ENCODE measurements at regions not wholly inside any gene's neighbourhood (a gene's known extent, or its start where the extent isn't known, plus 50 kb on each side); places are given as distances from the start of the nearest gene placed in this dataset.

DNA sequence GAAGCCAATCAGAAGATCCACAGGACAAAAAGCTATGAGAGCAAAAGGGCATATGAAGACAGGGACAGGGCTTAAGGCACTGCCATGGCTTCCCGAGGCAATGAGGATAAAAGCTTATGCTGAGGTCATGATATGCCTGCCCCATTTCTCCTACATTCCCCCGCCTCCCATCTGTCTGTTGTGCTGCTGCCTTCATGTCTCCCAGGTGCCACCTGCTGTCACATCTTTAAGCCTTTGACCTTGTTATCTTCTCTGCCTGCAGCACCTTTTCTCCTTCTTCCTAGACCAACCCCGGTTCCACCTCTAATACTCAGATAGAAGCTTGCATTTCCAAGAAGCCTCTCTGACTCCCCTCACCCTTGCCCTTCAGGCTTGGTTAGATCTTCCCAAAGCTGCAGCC, 213.8 kb downstream of the ARRDC4 start:
- Histone ChIP-seq H3K4me2 (peak overlapping the region; percentile 38), H3K9me3 (no peaks in the 10 kb centered on the region), H3K9ac (no peak overlapping the region), H3K4me1 (peaks cover 50% of the 10 kb centered on the region), H3K4me3 (no peak overlapping the region), H4K20me1 (no peaks in the 10 kb centered on the region), H3K27me3 (no peaks in the 10 kb centered on the region), H3K27ac (no peak overlapping the region), H3K36me3 (no peaks in the 10 kb centered on the region)
- no peak for TF ChIP-seq Cebpa-rat (IDR thresholded peaks at IDR 0.05)

DNA sequence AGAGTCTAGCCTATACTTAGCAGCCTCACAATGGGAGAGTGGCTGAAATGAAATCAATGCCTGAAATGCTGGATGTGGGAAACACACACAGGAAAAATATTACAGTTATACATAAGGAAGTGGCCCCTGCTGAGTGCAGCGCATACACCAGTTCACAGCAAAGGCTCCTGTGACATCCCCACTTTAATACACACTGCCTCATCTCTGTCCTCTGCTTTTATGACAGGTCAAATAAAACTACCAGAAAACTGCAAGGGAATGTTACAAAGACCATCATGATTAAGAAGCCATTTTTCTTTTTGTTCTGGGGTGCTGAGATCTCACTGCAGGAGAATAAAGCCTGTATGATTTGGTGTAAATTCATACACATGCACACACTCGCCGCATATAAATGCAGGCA, 214.3 kb downstream of the ARRDC4 start:
- H3K4me1 ChIP-seq = peaks cover 50% of the 10 kb centered on the region
- no peaks in the 10 kb centered on the region for H3K36me3 ChIP-seq
- peak overlapping the region; percentile 38 for H3K4me2 ChIP-seq
- no peak overlapping the region for H3K9ac ChIP-seq
- no peaks in the 10 kb centered on the region for H3K27me3 ChIP-seq
- H4K20me1 ChIP-seq = no peaks in the 10 kb centered on the region
- H3K9me3 ChIP-seq = no peaks in the 10 kb centered on the region
- H3K27ac ChIP-seq = no peak overlapping the region
- H3K4me3 ChIP-seq = no peak overlapping the region
- no peak for TF ChIP-seq Cebpa-rat (IDR thresholded peaks at IDR 0.05)

GRCh38 chr15:98177966-98178592, 217.6 kb downstream of the ARRDC4 start:
- H3K4me2 ChIP-seq = peak overlapping the region; percentile 23; the same call in 1 of the 2 replicates
- peaks cover 59% of the 10 kb centered on the region for H3K4me1 ChIP-seq
- no peak overlapping the region for H3K27ac ChIP-seq
- H3K4me3 ChIP-seq = no peak overlapping the region
- no peaks in the 10 kb centered on the region for H4K20me1 ChIP-seq
- no peak overlapping the region for H3K9ac ChIP-seq
- H3K27me3 ChIP-seq = no peaks in the 10 kb centered on the region
- H3K9me3 ChIP-seq = no peaks in the 10 kb centered on the region
- no peaks in the 10 kb centered on the region for H3K36me3 ChIP-seq
- TF ChIP-seq Cebpa-rat (IDR thresholded peaks at IDR 0.05) = no peak

GRCh38 chr15:98178861-98179260, 218.4 kb downstream of the ARRDC4 start:
- H3K36me3 ChIP-seq = no peaks in the 10 kb centered on the region
- peaks cover 51% of the 10 kb centered on the region for H3K4me1 ChIP-seq
- H3K27ac ChIP-seq = no peak overlapping the region
- no peak for TF ChIP-seq Cebpa-rat (IDR thresholded peaks at IDR 0.05)
- no peaks in the 10 kb centered on the region for H3K9me3 ChIP-seq
- H3K27me3 ChIP-seq = no peaks in the 10 kb centered on the region
- H3K9ac ChIP-seq = no peak overlapping the region
- H3K4me2 ChIP-seq = peak overlapping the region; percentile 31; the same call in 1 of the 2 replicates
- no peaks in the 10 kb centered on the region for H4K20me1 ChIP-seq
- no peak overlapping the region for H3K4me3 ChIP-seq

DNA sequence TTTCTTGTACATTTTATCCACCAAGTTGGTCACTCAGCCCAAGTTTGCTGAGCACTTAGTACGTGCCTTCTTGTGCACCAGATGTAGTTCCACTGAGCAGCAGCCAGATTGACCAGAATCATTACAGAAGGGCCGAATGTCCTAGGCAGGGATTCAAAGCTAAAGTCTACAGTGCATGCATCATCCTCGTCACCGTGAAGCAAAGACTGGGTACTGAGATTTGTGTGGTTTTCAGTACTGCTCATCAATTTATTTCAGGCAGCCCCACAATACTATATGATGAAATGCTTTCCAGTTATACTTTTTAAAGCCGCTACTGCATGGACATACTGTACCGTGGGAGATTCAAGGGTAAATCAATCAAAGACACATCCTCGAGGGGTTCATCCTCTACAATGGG, 227.0 kb downstream of the ARRDC4 start:
- Histone ChIP-seq H3K9ac (no peak overlapping the region), H3K4me1 (peaks cover 3% of the 10 kb centered on the region), H3K27me3 (no peaks in the 10 kb centered on the region), H4K20me1 (no peaks in the 10 kb centered on the region), H3K36me3 (no peaks in the 10 kb centered on the region), H3K27ac (no peak overlapping the region), H3K4me2 (no peak overlapping the region), H3K4me3 (no peak overlapping the region), H3K9me3 (no peaks in the 10 kb centered on the region)
- no peak for TF ChIP-seq Cebpa-rat (IDR thresholded peaks at IDR 0.05)

GRCh38 chr15:98190914-98191313, 230.4 kb downstream of the ARRDC4 start:
- H3K4me3 ChIP-seq = no peak overlapping the region

DNA sequence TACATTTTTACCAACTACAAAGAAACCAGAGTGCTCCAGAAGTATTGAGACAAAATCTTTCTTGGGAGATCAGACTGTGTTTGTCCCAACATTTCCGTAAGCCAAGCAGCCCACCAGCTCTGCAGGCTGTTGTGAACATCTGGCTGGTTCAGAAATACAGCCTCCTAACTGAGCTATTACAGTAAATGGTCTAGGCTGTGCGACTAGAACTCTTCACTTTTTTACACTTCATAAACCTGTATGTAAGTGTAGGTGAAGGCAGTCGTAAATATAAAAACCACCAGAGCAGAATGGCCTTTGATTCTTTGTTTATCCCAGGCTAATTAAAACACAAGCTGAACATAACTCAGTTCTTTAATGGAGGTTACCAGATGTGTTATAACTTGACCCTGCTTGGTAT, 235.3 kb downstream of the ARRDC4 start:
- H3K36me3 ChIP-seq = no peaks in the 10 kb centered on the region
- TF ChIP-seq Cebpa-rat (IDR thresholded peaks at IDR 0.05) = no peak
- no peak overlapping the region for H3K27ac ChIP-seq
- H3K9me3 ChIP-seq = no peaks in the 10 kb centered on the region
- no peaks in the 10 kb centered on the region for H3K27me3 ChIP-seq
- no peak overlapping the region for H3K4me2 ChIP-seq
- no peaks in the 10 kb centered on the region for H4K20me1 ChIP-seq
- no peaks in the 10 kb centered on the region for H3K4me1 ChIP-seq
- H3K9ac ChIP-seq = no peak overlapping the region
- H3K4me3 ChIP-seq = no peak overlapping the region

More at GRCh38 chr15:98190914-98191313, 230.4 kb downstream of the ARRDC4 start:
- Histone ChIP-seq H3K27me3 (no peaks in the 10 kb centered on the region), H4K20me1 (no peaks in the 10 kb centered on the region), H3K9ac (no peak overlapping the region), H3K4me1 (no peaks in the 10 kb centered on the region), H3K9me3 (no peaks in the 10 kb centered on the region), H3K27ac (no peak overlapping the region), H3K4me2 (no peak overlapping the region), H3K36me3 (no peaks in the 10 kb centered on the region)
- TF ChIP-seq Cebpa-rat (IDR thresholded peaks at IDR 0.05) = no peak

DNA sequence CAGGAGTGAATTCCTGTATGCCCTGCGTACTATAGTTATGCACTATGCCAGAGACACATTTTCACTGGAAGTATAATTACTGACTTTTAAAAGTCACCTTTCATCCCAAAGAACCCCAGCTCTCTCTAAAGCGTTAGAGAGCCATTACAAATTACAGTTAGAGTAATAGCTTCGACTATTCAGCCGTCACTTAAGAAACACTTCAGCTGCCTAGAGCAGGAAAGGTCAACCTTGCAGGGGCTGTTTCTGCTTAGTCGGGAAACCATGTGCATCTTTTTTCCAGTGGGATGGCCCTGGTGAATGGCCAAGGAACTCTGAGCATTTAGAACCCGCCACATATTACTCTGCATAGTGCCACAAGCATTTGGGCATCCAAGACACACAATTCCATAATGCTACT, 235.9 kb downstream of the ARRDC4 start:
- no peak for TF ChIP-seq Cebpa-rat (IDR thresholded peaks at IDR 0.05)
- Histone ChIP-seq H3K9me3 (no peaks in the 10 kb centered on the region), H3K9ac (no peak overlapping the region), H4K20me1 (no peaks in the 10 kb centered on the region), H3K4me2 (no peak overlapping the region), H3K4me1 (no peaks in the 10 kb centered on the region), H3K36me3 (no peaks in the 10 kb centered on the region), H3K27me3 (no peaks in the 10 kb centered on the region), H3K4me3 (no peak overlapping the region), H3K27ac (no peak overlapping the region)

- Histone ChIP-seq H3K9ac (no peak overlapping the region), H3K4me3 (no peak overlapping the region), H3K4me1 (no peaks in the 10 kb centered on the region), H3K9me3 (no peaks in the 10 kb centered on the region), H3K27ac (no peak overlapping the region), H3K4me2 (no peak overlapping the region), H3K36me3 (no peaks in the 10 kb centered on the region), H4K20me1 (no peaks in the 10 kb centered on the region), H3K27me3 (no peaks in the 10 kb centered on the region)
- TF ChIP-seq Cebpa-rat (IDR thresholded peaks at IDR 0.05) = no peak
Observed at GRCh38 chr15:98202256-98202655, 241.8 kb downstream of the ARRDC4 start.

DNA sequence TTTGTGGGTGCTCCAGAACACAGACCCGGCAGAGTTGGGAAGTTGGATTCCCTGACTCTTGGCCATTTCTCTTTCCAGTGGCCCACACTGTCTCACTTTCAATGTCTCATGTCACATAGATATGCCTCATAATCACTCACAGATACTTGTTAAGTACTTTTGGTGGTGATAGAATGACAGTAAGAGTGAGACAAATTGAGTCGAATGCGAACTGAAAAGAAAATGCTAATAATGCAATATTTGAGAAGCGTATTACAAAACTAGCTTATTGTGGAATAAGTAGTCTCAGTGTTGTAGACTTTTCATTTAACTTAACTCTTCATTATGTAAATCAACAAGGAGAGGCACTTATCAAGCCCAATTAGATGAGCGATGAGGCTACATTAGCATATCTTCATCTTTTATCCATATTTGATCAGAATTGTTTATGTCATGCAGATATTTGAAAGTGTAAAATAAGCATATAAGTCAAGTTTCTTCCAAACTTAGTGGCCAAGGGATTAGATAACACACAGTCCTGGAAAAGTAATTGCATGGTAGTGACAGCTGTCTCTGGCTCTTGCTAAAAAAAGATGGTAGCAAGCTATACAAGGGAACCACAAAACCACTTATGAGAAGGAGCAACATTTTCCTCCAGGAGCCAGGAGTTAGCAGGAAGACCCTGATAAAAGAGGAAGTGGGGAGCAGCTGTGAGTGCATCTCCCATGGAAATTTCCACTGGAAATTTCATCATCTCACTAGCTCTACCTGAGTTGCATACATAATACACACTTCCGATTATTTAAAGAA, 243.6 kb downstream of the ARRDC4 start:
- H3K9ac ChIP-seq = no peak overlapping the region
- H3K4me1 ChIP-seq = no peaks in the 10 kb centered on the region
- TF ChIP-seq Cebpa-rat (IDR thresholded peaks at IDR 0.05) = no peak
- H3K27ac ChIP-seq = no peak overlapping the region
- H3K27me3 ChIP-seq = no peaks in the 10 kb centered on the region
- H3K4me3 ChIP-seq = no peak overlapping the region
- H3K4me2 ChIP-seq = no peak overlapping the region
- H3K36me3 ChIP-seq = no peaks in the 10 kb centered on the region
- no peaks in the 10 kb centered on the region for H4K20me1 ChIP-seq
- no peaks in the 10 kb centered on the region for H3K9me3 ChIP-seq

All from BLaER1 (cell line).